ENCODE measurements at regions not wholly inside any gene's neighbourhood (a gene's known extent, or its start where the extent isn't known, plus 50 kb on each side); places are given as distances from the start of the nearest gene placed in this dataset.

DNA sequence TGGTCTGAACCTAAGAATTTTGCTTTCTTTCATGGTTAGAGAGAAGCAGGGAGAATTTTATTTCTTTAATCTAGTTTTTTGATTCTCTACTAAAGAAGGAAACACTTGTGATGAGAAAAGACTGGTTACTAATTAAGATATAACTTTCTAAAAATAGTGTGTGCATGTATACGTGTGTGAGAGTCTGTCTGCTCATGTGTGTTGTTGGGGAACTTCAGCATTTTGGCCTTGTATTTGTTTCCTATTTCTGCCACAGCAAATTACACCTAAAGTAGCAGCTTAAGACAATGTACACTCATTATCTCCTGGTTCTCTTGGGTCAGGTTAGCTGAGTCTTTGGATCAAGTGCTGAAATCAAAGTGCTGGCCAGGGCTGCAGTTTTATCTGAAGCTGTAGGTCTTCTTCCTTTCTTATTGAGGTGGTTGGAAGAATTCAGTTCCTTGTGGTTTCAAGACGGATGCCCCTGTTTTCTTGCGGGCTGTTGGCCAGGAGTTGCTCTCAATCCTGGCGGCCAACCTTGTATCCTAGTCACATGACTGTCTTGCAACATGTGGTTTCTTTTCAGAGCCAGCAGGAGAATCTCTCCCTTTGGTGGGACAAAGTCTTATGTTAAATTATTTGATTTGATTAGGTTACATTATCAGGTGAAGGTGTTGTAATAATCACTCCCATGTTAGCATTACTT is 188.4 kb upstream of the CLNK start:
- TF ChIP-seq CTCF (IDR thresholded peaks at IDR 0.05; ENCODE audit: low read length) (no peak), EZH2 (IDR thresholded peaks at IDR 0.05; ENCODE audit: borderline replicate concordance, low read length) (no peak)

All from OCI-LY1 (cell line).